ENCODE measurements at regions not wholly inside any gene's neighbourhood (a gene's known extent, or its start where the extent isn't known, plus 50 kb on each side); places are given as distances from the start of the nearest gene placed in this dataset.

GRCh38 chr10:27407271-27407670, 96.8 kb upstream of the RAB18 start:
- TF ChIP-seq, protein P1, sequence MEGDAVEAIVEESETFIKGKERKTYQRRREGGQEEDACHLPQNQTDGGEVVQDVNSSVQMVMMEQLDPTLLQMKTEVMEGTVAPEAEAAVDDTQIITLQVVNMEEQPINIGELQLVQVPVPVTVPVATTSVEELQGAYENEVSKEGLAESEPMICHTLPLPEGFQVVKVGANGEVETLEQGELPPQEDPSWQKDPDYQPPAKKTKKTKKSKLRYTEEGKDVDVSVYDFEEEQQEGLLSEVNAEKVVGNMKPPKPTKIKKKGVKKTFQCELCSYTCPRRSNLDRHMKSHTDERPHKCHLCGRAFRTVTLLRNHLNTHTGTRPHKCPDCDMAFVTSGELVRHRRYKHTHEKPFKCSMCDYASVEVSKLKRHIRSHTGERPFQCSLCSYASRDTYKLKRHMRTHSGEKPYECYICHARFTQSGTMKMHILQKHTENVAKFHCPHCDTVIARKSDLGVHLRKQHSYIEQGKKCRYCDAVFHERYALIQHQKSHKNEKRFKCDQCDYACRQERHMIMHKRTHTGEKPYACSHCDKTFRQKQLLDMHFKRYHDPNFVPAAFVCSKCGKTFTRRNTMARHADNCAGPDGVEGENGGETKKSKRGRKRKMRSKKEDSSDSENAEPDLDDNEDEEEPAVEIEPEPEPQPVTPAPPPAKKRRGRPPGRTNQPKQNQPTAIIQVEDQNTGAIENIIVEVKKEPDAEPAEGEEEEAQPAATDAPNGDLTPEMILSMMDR (IDR thresholded peaks at IDR 0.05; ENCODE audit: low read length): no peak
- TF ChIP-seq EZH2 (IDR thresholded peaks at IDR 0.05; ENCODE audit: borderline replicate concordance, low read length): no peak
